ENCODE measurements at regions not wholly inside any gene's neighbourhood (a gene's known extent, or its start where the extent isn't known, plus 50 kb on each side); places are given as distances from the start of the nearest gene placed in this dataset.

DNA sequence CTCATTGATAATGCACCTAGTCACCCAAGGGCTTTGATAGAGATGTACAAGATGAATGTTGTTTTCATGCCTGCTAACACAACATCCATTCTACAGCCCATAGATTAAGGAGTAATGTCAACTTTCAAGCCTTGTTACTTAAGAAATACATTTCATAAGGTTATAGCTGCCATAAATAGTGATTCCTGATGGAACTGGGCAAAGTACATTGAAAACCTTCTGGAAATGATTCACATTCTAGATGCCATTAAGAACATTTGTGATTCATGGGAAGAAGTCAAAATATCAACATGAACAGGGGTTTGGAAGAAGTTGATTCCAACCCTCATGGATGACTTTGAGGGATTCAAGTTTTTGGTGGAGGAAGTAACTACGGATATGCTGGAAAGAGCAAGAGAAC lies 135.2 kb downstream of the TLE3 start:
- CTCF ChIA-PET: no interaction called here
- Histone ChIP-seq H3K27ac (ENCODE audit: low read depth, low read length) (no peak overlapping the region), H3K4me3 (ENCODE audit: low read depth, low read length) (no peak overlapping the region), H3K9me3 (ENCODE audit: control insufficient read depth, insufficient read depth, low read length) (no peaks in the 10 kb centered on the region), H3K27me3 (ENCODE audit: control insufficient read depth, insufficient read depth, low read length) (peaks cover 10% of the 10 kb centered on the region)
- no peak for DNase-seq (ENCODE audit: low read depth, low spot score)
- TF ChIP-seq, protein P1, sequence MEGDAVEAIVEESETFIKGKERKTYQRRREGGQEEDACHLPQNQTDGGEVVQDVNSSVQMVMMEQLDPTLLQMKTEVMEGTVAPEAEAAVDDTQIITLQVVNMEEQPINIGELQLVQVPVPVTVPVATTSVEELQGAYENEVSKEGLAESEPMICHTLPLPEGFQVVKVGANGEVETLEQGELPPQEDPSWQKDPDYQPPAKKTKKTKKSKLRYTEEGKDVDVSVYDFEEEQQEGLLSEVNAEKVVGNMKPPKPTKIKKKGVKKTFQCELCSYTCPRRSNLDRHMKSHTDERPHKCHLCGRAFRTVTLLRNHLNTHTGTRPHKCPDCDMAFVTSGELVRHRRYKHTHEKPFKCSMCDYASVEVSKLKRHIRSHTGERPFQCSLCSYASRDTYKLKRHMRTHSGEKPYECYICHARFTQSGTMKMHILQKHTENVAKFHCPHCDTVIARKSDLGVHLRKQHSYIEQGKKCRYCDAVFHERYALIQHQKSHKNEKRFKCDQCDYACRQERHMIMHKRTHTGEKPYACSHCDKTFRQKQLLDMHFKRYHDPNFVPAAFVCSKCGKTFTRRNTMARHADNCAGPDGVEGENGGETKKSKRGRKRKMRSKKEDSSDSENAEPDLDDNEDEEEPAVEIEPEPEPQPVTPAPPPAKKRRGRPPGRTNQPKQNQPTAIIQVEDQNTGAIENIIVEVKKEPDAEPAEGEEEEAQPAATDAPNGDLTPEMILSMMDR (IDR thresholded peaks at IDR 0.05; ENCODE audit: low read depth, low read length): no peak
- POLR2A ChIA-PET: no interaction called here

DNA sequence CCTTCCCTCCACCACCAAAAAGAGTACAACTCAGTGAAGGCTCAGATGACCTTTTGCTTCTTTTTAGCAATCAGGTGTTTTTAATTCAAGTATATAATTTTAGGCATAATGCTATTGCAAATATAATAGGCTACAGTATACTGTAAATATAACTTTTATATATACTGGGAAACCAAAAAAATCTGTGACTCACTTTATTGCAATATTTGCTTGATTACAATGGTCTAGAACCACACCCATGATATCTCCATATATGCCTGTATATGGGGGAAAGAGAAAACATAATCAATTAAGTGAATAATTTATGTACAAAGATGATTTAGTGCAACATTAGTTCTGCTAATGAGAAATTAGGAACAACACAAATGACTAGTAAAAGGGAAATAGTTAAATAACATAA lies 134.3 kb downstream of the TLE3 start:
- CTCF ChIA-PET: no interaction called here
- TF ChIP-seq, protein P1 (IDR thresholded peaks at IDR 0.05; ENCODE audit: low read depth, low read length): no peak

DNA sequence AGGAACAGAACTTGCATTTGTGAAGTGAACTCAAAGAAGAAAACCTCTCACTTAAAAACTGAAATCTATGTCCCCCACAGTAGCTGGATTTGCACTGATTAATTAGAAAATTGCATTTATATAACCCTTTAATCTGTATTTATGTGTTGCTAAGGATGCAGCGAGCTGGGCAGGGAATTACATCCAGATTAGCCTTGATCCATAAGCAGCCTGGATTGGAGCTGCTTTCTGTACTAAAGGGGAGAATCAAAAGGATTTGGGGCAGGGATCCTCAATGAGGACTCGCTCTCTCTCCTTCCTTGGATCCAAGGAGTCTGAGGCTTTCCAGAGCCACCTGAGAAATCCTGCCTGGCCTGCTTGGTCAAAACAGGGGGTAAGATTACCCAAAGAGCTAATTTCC lies 125.9 kb downstream of the TLE3 start:
- ChIA-PET POLR2A (interaction anchor here (0.6 kb wide), 1 partner anchor 77 kb away, joined by 4 read pairs; no protein-coding TSS in a partner anchor), CTCF (no interaction called here)
- Histone ChIP-seq H3K9me3 (ENCODE audit: control insufficient read depth, insufficient read depth, low read length) (no peaks in the 10 kb centered on the region), H3K27ac (ENCODE audit: low read depth, low read length) (no peak overlapping the region), H3K4me3 (ENCODE audit: low read depth, low read length) (no peak overlapping the region), H3K27me3 (ENCODE audit: control insufficient read depth, insufficient read depth, low read length) (peaks cover 4% of the 10 kb centered on the region)
- DNase-seq (ENCODE audit: low read depth, low spot score): no peak
- TF ChIP-seq, protein P1 (IDR thresholded peaks at IDR 0.05; ENCODE audit: low read depth, low read length): no peak

More for the DNA sequence above, 134.3 kb downstream of the TLE3 start:
- DNase-seq (ENCODE audit: low read depth, low spot score): no peak
- POLR2A ChIA-PET: no interaction called here
- Histone ChIP-seq H3K27me3 (ENCODE audit: control insufficient read depth, insufficient read depth, low read length) (peaks cover 6% of the 10 kb centered on the region), H3K4me3 (ENCODE audit: low read depth, low read length) (no peak overlapping the region), H3K9me3 (ENCODE audit: control insufficient read depth, insufficient read depth, low read length) (no peaks in the 10 kb centered on the region), H3K27ac (ENCODE audit: low read depth, low read length) (no peak overlapping the region)

DNA sequence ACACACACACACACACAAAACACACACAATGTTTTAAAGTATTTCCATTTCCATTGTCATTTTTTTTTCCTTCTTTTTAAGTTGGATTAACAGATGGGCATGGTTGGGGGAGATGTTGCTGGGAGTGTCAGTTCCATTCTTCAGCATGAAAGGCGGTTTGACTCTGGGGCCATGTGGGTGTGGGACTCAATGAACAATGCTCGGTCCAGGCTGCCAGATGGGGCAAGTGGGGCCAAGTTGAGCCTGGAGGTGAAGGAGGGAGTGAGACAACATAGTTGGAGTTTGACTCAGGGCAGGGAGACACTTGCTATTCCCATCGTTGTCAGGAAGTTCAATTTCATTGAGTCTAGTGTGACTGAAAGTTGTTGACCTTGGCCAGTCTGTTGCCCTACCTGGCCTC lies 125.3 kb downstream of the TLE3 start:
- DNase-seq (ENCODE audit: low read depth, low spot score): no peak
- Histone ChIP-seq H3K4me3 (ENCODE audit: low read depth, low read length) (no peak overlapping the region), H3K27me3 (ENCODE audit: control insufficient read depth, insufficient read depth, low read length) (peaks cover 6% of the 10 kb centered on the region), H3K9me3 (ENCODE audit: control insufficient read depth, insufficient read depth, low read length) (no peaks in the 10 kb centered on the region), H3K27ac (ENCODE audit: low read depth, low read length) (no peak overlapping the region)
- CTCF ChIA-PET: no interaction called here
- TF ChIP-seq, protein P1 (IDR thresholded peaks at IDR 0.05; ENCODE audit: low read depth, low read length): no peak
- POLR2A ChIA-PET: no interaction called here

DNA sequence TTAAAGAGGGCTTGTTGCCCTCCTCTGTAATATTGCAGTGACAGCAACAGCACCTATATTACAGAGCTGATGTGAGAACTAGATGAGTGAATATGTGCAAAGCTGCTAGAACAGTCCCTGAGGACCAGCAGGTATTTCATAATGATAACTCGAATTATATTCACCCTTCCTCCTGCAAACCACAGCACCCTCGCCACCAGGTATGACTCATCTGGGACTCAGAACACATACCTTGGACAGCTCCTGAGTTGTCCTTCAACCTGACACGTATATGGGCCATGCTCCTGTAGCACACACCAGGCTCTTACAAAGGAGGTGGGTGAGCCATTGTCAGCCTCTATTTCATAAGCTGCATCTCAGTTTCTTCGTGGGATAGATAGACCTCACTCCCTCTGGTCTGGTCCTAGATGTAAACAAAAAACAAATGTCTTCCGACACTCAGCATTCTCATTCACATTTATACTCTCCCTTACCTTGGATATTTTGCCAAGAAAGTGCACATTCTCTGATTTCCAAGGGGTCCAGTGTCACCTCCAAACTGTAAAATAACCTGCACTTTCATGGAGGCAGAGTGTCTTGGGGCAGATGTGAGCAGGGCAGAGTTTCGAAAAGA lies 124.5 kb downstream of the TLE3 start:
- no peak for DNase-seq (ENCODE audit: low read depth, low spot score)
- TF ChIP-seq, protein P1 (IDR thresholded peaks at IDR 0.05; ENCODE audit: low read depth, low read length): no peak
- Histone ChIP-seq H3K27ac (ENCODE audit: low read depth, low read length) (no peak overlapping the region), H3K4me3 (ENCODE audit: low read depth, low read length) (no peak overlapping the region), H3K27me3 (ENCODE audit: control insufficient read depth, insufficient read depth, low read length) (peaks cover 6% of the 10 kb centered on the region), H3K9me3 (ENCODE audit: control insufficient read depth, insufficient read depth, low read length) (no peaks in the 10 kb centered on the region)
- ChIA-PET CTCF (no interaction called here), POLR2A (no interaction called here)

All from AG04450 (cell line).